ENCODE measurements at regions not wholly inside any gene's neighbourhood (a gene's known extent, or its start where the extent isn't known, plus 50 kb on each side); places are given as distances from the start of the nearest gene placed in this dataset.

- no peak for TF ChIP-seq CTCF (IDR thresholded peaks at IDR 0.05; ENCODE audit: low read depth, low read length)
Measured at GRCh38 chr6:4553387-4553786, 222.8 kb upstream of the CDYL start.

GRCh38 chr6:4550227-4550597, 226.0 kb upstream of the CDYL start:
- Histone ChIP-seq H3K4me3 (ENCODE audit: low read depth, low read length) (no peak overlapping the region), H3K36me3 (no peaks in the 10 kb centered on the region), H3K9me3 (ENCODE audit: severe bottlenecking) (peaks cover 13% of the 10 kb centered on the region), H3K27ac (no peak overlapping the region), H3K27me3 (ENCODE audit: insufficient read depth, low read depth, severe bottlenecking) (peaks cover 94% of the 10 kb centered on the region)
- no peak for DNase-seq
- TF ChIP-seq CTCF (IDR thresholded peaks at IDR 0.05; ENCODE audit: low read depth, low read length), result no peak

More at GRCh38 chr6:4553387-4553786, 222.8 kb upstream of the CDYL start:
- Histone ChIP-seq H3K27me3 (ENCODE audit: insufficient read depth, low read depth, severe bottlenecking) (peaks cover 84% of the 10 kb centered on the region), H3K27ac (no peak overlapping the region), H3K4me3 (ENCODE audit: low read depth, low read length) (no peak overlapping the region), H3K9me3 (ENCODE audit: severe bottlenecking) (peaks cover 13% of the 10 kb centered on the region), H3K36me3 (no peaks in the 10 kb centered on the region)
- no peak for DNase-seq

- Histone ChIP-seq H3K36me3 (no peaks in the 10 kb centered on the region), H3K27me3 (ENCODE audit: insufficient read depth, low read depth, severe bottlenecking) (peaks cover 95% of the 10 kb centered on the region), H3K4me3 (ENCODE audit: low read depth, low read length) (no peak overlapping the region), H3K27ac (no peak overlapping the region), H3K9me3 (ENCODE audit: severe bottlenecking) (peaks cover 13% of the 10 kb centered on the region)
- TF ChIP-seq CTCF (IDR thresholded peaks at IDR 0.05; ENCODE audit: low read depth, low read length), result no peak
- DNase-seq, result no peak
Measured at GRCh38 chr6:4549556-4550226, 226.5 kb upstream of the CDYL start.

GRCh38 chr6:4545893-4546292, 230.3 kb upstream of the CDYL start:
- no peak for DNase-seq
- H3K4me3 ChIP-seq (ENCODE audit: low read depth, low read length), result no peak overlapping the region
- TF ChIP-seq CTCF (IDR thresholded peaks at IDR 0.05; ENCODE audit: low read depth, low read length), result no peak
- H3K36me3 ChIP-seq, result no peaks in the 10 kb centered on the region
- H3K27me3 ChIP-seq (ENCODE audit: insufficient read depth, low read depth, severe bottlenecking), result peaks cover 75% of the 10 kb centered on the region
- H3K9me3 ChIP-seq (ENCODE audit: severe bottlenecking), result peaks cover 16% of the 10 kb centered on the region
- no peak overlapping the region for H3K27ac ChIP-seq

- no peak for DNase-seq
- peaks cover 56% of the 10 kb centered on the region for H3K27me3 ChIP-seq (ENCODE audit: insufficient read depth, low read depth, severe bottlenecking)
Measured at GRCh38 chr6:4543596-4543995, 232.6 kb upstream of the CDYL start.

More at GRCh38 chr6:4543596-4543995, 232.6 kb upstream of the CDYL start:
- TF ChIP-seq CTCF (IDR thresholded peaks at IDR 0.05; ENCODE audit: low read depth, low read length), result no peak
- H3K9me3 ChIP-seq (ENCODE audit: severe bottlenecking), result peaks cover 6% of the 10 kb centered on the region
- H3K4me3 ChIP-seq (ENCODE audit: low read depth, low read length), result no peak overlapping the region
- no peak overlapping the region for H3K27ac ChIP-seq
- no peaks in the 10 kb centered on the region for H3K36me3 ChIP-seq

All from WERI-Rb-1 (cell line).